ENCODE measurements at regions not wholly inside any gene's neighbourhood (a gene's known extent, or its start where the extent isn't known, plus 50 kb on each side); places are given as distances from the start of the nearest gene placed in this dataset.
A peak's percentile ranks its signal among the peaks of the same experiment; 100 is the strongest.

DNA sequence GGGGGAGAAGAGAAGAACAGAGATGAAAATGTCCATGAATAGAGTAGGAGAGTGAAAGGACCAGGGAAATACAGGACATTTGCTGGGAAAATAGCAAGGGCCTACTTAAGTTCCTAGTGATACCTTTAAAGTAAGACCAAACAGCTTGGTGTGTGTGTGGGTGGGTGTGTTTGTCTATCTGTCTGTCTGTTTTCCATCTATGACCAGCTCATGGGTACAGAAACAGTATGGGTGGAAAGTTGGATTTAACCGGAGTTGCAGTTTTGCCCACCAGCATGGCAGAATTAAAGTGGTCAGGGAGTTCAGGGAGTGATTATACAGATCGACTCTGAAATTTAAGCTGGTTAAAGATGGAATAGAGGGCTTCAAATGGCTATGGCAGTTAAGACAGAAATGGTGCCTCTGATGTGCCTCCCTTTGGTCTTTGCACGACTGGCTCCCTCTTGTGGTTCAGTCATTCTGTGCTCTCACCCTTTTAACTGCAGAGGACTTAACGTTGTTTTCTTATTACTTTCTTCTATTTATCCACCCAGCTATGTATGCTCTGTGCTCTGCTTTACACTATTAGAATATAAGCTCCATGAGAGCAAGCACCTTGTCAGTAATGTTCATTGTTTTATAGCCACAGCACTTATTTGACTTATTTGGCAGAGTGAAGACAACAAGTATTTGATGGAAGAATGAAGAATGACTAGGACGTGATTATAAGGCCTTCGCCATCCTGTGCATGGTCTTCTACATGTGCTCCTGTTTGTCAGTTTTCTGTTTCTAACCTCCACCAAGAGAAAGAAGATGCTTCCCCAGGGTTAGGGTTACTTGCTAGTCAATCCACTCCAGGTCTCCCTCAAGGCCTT lies 72.7 kb upstream of the AK4 start:
- Mint-ChIP-seq H3K9me3 (no peaks in the 10 kb centered on the region), H3K27me3 (ENCODE audit: insufficient read depth) (no peaks in the 10 kb centered on the region), H3K4me3 (no peak overlapping the region), H3K4me1 (peaks cover 5% of the 10 kb centered on the region), H3K36me3 (ENCODE audit: low read depth) (no peaks in the 10 kb centered on the region), H3K27ac (no peak overlapping the region)
- Histone ChIP-seq H3K27ac (ENCODE audit: low read depth, low read length) (no peak overlapping the region), H3K4me3 (ENCODE audit: low read length) (no peak overlapping the region), H3K27me3 (ENCODE audit: control insufficient read depth, insufficient read depth, low read length, poor library complexity, severe bottlenecking) (no peaks in the 10 kb centered on the region), H3K4me1 (ENCODE audit: control insufficient read depth, insufficient read depth, low read length) (no peaks in the 10 kb centered on the region), H3K36me3 (ENCODE audit: control insufficient read depth, insufficient read depth, low read length) (no peaks in the 10 kb centered on the region), H3K9me3 (ENCODE audit: control insufficient read depth, low read length) (no peaks in the 10 kb centered on the region), H3K9ac (ENCODE audit: extremely low read depth, low read length, poor library complexity, severe bottlenecking) (no peak overlapping the region)
- 33 to 55% methylated on average over 4 to 6 of the region's 6 CpGs for WGBS, 2 experiments (ENCODE audit: insufficient coverage in 1 of 2, insufficient read length in 1 of 2)
- peak; percentile 83 for DNase-seq
- TF ChIP-seq, protein P1, sequence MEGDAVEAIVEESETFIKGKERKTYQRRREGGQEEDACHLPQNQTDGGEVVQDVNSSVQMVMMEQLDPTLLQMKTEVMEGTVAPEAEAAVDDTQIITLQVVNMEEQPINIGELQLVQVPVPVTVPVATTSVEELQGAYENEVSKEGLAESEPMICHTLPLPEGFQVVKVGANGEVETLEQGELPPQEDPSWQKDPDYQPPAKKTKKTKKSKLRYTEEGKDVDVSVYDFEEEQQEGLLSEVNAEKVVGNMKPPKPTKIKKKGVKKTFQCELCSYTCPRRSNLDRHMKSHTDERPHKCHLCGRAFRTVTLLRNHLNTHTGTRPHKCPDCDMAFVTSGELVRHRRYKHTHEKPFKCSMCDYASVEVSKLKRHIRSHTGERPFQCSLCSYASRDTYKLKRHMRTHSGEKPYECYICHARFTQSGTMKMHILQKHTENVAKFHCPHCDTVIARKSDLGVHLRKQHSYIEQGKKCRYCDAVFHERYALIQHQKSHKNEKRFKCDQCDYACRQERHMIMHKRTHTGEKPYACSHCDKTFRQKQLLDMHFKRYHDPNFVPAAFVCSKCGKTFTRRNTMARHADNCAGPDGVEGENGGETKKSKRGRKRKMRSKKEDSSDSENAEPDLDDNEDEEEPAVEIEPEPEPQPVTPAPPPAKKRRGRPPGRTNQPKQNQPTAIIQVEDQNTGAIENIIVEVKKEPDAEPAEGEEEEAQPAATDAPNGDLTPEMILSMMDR (conservative IDR thresholded peaks at IDR 0.05), result peak; percentile 88

DNA sequence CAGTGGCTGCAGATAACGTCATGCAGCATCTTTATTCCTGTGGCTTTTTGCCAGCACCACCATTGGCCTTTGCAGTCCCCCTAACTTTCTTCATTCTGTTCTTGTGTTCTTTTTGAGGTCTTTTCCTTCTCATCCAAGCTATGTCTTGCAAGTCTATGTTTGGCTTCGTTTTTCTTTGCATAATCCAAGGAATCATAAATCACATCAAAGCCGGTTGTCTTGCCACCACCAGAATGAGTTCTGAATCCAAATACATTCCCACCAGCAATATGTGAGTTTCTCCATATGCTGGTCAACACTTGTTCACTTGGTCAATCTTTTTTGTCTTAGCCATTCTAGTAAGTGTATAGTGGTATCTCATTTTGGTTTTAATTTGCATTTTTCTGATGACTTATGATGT lies 70.6 kb upstream of the AK4 start:
- no peaks in the 10 kb centered on the region for H3K36me3 Mint-ChIP-seq (ENCODE audit: low read depth)
- 88 to 91% methylated on average over 3 of the region's 3 CpGs for WGBS, 2 experiments (ENCODE audit: insufficient coverage in 1 of 2, insufficient read length in 1 of 2)
- H3K9ac ChIP-seq (ENCODE audit: extremely low read depth, low read length, poor library complexity, severe bottlenecking), result no peak overlapping the region
- no peak for DNase-seq
- no peak overlapping the region for H3K27ac Mint-ChIP-seq
- TF ChIP-seq, protein P1 (conservative IDR thresholded peaks at IDR 0.05), result no peak
- no peak overlapping the region for H3K4me3 ChIP-seq (ENCODE audit: low read length)
- H3K27me3 Mint-ChIP-seq (ENCODE audit: insufficient read depth), result no peaks in the 10 kb centered on the region
- no peaks in the 10 kb centered on the region for H3K9me3 Mint-ChIP-seq
- no peaks in the 10 kb centered on the region for H3K9me3 ChIP-seq (ENCODE audit: control insufficient read depth, low read length)
- no peaks in the 10 kb centered on the region for H3K4me1 ChIP-seq (ENCODE audit: control insufficient read depth, insufficient read depth, low read length)
- H3K4me1 Mint-ChIP-seq, result peaks cover 5% of the 10 kb centered on the region
- no peak overlapping the region for H3K27ac ChIP-seq (ENCODE audit: low read depth, low read length)
- H3K4me3 Mint-ChIP-seq, result no peak overlapping the region
- no peaks in the 10 kb centered on the region for H3K36me3 ChIP-seq (ENCODE audit: control insufficient read depth, insufficient read depth, low read length)
- H3K27me3 ChIP-seq (ENCODE audit: control insufficient read depth, insufficient read depth, low read length, poor library complexity, severe bottlenecking), result no peaks in the 10 kb centered on the region

DNA sequence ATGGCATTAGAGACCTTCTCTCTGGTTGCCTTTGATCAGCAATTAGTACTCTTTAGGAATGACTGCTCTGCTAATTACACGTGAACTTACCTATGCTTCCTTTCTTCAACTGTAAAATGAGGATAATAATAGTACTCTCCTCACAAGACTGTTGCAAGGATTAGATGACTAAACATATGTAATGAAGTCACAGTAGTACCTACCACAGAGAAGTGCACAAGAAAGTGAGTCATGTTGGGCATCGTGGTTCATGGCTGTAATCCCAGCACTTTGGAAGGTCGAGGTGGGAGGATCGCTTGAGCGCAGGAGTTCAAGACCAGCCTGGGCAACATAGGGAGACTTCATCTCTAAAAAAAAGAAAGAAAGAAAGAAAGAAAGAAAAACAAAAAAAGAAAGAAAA lies 68.1 kb upstream of the AK4 start:
- Mint-ChIP-seq H3K36me3 (ENCODE audit: low read depth) (no peaks in the 10 kb centered on the region), H3K27ac (no peak overlapping the region), H3K9me3 (no peaks in the 10 kb centered on the region), H3K27me3 (ENCODE audit: insufficient read depth) (no peaks in the 10 kb centered on the region), H3K4me1 (no peaks in the 10 kb centered on the region), H3K4me3 (no peak overlapping the region)
- H3K27me3 ChIP-seq (ENCODE audit: control insufficient read depth, insufficient read depth, low read length, poor library complexity, severe bottlenecking), result no peaks in the 10 kb centered on the region
- no peaks in the 10 kb centered on the region for H3K4me1 ChIP-seq (ENCODE audit: control insufficient read depth, insufficient read depth, low read length)
- no peak overlapping the region for H3K4me3 ChIP-seq (ENCODE audit: low read length)
- 85 to 93% methylated on average over 2 to 5 of the region's 5 CpGs for WGBS, 2 experiments (ENCODE audit: insufficient coverage in 1 of 2, insufficient read length in 1 of 2)
- H3K36me3 ChIP-seq (ENCODE audit: control insufficient read depth, insufficient read depth, low read length), result no peaks in the 10 kb centered on the region
- TF ChIP-seq, protein P1 (conservative IDR thresholded peaks at IDR 0.05), result no peak
- H3K9ac ChIP-seq (ENCODE audit: extremely low read depth, low read length, poor library complexity, severe bottlenecking), result no peak overlapping the region
- DNase-seq, result no peak
- H3K9me3 ChIP-seq (ENCODE audit: control insufficient read depth, low read length), result no peaks in the 10 kb centered on the region
- no peak overlapping the region for H3K27ac ChIP-seq (ENCODE audit: low read depth, low read length)
